Stomach (tissue), 8 donors: ENCODE measurements at regions not wholly inside any gene's neighbourhood (a gene's known extent, or its start where the extent isn't known, plus 50 kb on each side); places are given as distances from the start of the nearest gene placed in this dataset.
"Not testable (repeated sequence)": the region's sequence is repeated elsewhere in the genome, so short reads cannot be mapped to it uniquely, and the experiment has no call there.

Experiments
- DNase-seq, 2 donors: peaks; one replicate each; pipeline versions ENCODE4 v3.0.0 to v3.0.0-alpha.2; 2013 to 2019
- H3K27ac ChIP-seq, 5 donors: fragments of 200-600 bp in 4 of 5; sonication (generic) in 4 of 5; one replicate each; pipeline ENCODE4 v1.5.1; 2013 to 2019; ENCODE audit warnings: mild to moderate bottlenecking in 1 of 5, moderate library complexity in 1 of 5
- H3K27me3 ChIP-seq, 3 donors: fragments of 200-600 bp; sonication (generic); one replicate each; pipeline ENCODE4 v1.5.1; 2017 to 2019; ENCODE audit warnings: mixed run types in 1 of 3
- H3K36me3 ChIP-seq, 4 donors: fragments of 200-600 bp; sonication (generic); 1 replicate in 3 of 4; 2 replicates in 1 of 4; pipeline ENCODE4 v1.5.1; 2016 to 2019
- H3K4me1 ChIP-seq, 4 donors: fragments of 200-600 bp; sonication (generic); one replicate each; pipeline ENCODE4 v1.5.1; 2016 to 2019
- H3K4me3 ChIP-seq, 4 donors: fragments of 200-600 bp; sonication (generic) in 3 of 4; one replicate each; pipeline ENCODE4 v1.5.1; 2016 to 2019; ENCODE audit warnings: mild to moderate bottlenecking in 1 of 4
- H3K9me3 ChIP-seq, 4 donors: fragments of 200-600 bp; sonication (generic); one replicate each; pipeline ENCODE4 v1.5.1; 2016 to 2019
- CTCF ChIP-seq, 7 experiments: fragments of 450-650 bp in 4 of 7; fragments of 200-600 bp in 3 of 7; sonication (generic) in 3 of 7; IDR thresholded peaks; one replicate each; pipeline ENCODE4 v1.5.1; 2016 to 2019; ENCODE audit warnings: antibody characterized with exemption in 7 of 7, control low read depth in 2 of 7, mild to moderate bottlenecking in 1 of 7
- EP300 ChIP-seq: sonication (generic); formaldehyde crosslinking; IDR thresholded peaks from one replicate; pipeline ENCODE4 v1.6.1; 2017; ENCODE audit warnings: antibody characterized with exemption
- POLR2A ChIP-seq, 4 donors: fragments of 450-650 bp; IDR thresholded peaks; one replicate each; pipeline ENCODE4 v1.6.1; 2016; ENCODE audit warnings: antibody characterized with exemption in 4 of 4, control low read depth in 2 of 4, mild to moderate bottlenecking in 1 of 4, moderate library complexity in 1 of 4
- POLR2AphosphoS5 ChIP-seq, 3 donors: sonication (generic); formaldehyde crosslinking; IDR thresholded peaks; one replicate each; pipeline ENCODE4 v1.6.1; 2016; ENCODE audit warnings: antibody characterized with exemption in 3 of 3
- WGBS, 5 donors: extraction: QIAGEN DNeasy Blood & Tissue Kit in 3 of 5; methylation state at CpG; one replicate each; pipeline versions ENCODE4 v1.1.5 to v1.1.7; 2013 to 2018; 5-methylcytosine and 5-hydroxymethylcytosine counted together
- intact Hi-C: fragments of 100-400 bp; cut with DNase I; formaldehyde crosslinking; loops from one replicate; pipeline ENCODE4 v1.15.1; 2023; ENCODE audit warnings: low total_unique reads
- donor health status: healthy with polysubstance abuse.
- donor health status: Bipolar disorder and iron deficiency.
- donor health status: healthy.

DNA sequence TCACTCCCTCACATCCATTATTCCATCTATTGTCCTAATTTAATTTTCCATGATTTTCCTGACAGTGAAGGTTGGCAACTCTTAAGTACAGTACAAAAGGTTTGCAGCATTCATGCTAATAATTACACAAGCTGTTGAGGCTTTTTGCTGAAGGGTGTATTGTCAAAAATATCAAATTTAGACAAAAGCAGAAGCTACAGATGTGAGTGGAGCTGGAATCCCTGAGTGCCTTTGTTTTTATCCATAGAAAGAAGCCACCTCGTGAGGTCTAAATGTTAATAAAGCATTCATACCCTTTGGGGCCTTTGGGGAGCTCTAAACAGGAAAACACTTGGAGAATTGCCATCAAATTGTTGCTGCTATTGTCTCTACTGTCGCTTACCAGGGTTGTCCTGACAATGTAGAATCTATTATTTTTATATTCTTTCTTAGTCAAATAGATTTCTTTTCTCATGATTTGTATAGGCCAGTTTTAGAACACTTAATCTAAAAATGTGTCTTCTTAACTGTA, 185.8 kb upstream of the ROBO1 start:
- Histone ChIP-seq H3K4me3 (no peak overlapping the region), H3K36me3 (no peaks in the 10 kb centered on the region), H3K27me3 (no peaks in the 10 kb centered on the region), H3K27ac (no peak overlapping the region), H3K9me3 (peaks cover 0 to 6% (median 2%) of the 10 kb centered on the region in 4 donors), H3K4me1 (no peaks in the 10 kb centered on the region)
- 37 to 68% (median 64%) methylated on average over 2 of the region's 2 CpGs for WGBS, 5 donors
- no peak for DNase-seq
- TF ChIP-seq CTCF (IDR thresholded peaks at IDR 0.05) (no peak), POLR2A (IDR thresholded peaks at IDR 0.05) (no peak), POLR2AphosphoS5 (IDR thresholded peaks at IDR 0.05) (no peak), EP300 (no peak)
- intact Hi-C loops: no loop called here

GRCh38 chr3:79951426-79951825, 183.6 kb upstream of the ROBO1 start:
- H3K27ac ChIP-seq, H3K4me3 ChIP-seq, H3K27me3 ChIP-seq, intact Hi-C loops, H3K36me3 ChIP-seq, DNase-seq, H3K9me3 ChIP-seq, H3K4me1 ChIP-seq: not testable (repeated sequence)
- 92 to 97% (median 94%) methylated on average over 23 of the region's 23 CpGs; no CpG with 5 or more reads in 1 of the 5 donors for WGBS, 5 donors

GRCh38 chr3:79947957-79948356, 180.2 kb upstream of the ROBO1 start:
- Histone ChIP-seq H3K36me3 (no peaks in the 10 kb centered on the region), H3K27me3 (no peaks in the 10 kb centered on the region), H3K9me3 (peaks cover 0 to 6% (median 2%) of the 10 kb centered on the region in 4 donors), H3K4me1 (no peaks in the 10 kb centered on the region), H3K4me3 (no peak overlapping the region), H3K27ac (no peak overlapping the region)
- intact Hi-C loops: no loop called here
- WGBS, 5 donors: 71 to 89% (median 84%) methylated on average over 2 of the region's 2 CpGs
- no peak for TF ChIP-seq CTCF (IDR thresholded peaks at IDR 0.05)
- no peak for TF ChIP-seq POLR2AphosphoS5 (IDR thresholded peaks at IDR 0.05)
- TF ChIP-seq POLR2A (IDR thresholded peaks at IDR 0.05): no peak
- TF ChIP-seq EP300: no peak
- no peak for DNase-seq

DNA sequence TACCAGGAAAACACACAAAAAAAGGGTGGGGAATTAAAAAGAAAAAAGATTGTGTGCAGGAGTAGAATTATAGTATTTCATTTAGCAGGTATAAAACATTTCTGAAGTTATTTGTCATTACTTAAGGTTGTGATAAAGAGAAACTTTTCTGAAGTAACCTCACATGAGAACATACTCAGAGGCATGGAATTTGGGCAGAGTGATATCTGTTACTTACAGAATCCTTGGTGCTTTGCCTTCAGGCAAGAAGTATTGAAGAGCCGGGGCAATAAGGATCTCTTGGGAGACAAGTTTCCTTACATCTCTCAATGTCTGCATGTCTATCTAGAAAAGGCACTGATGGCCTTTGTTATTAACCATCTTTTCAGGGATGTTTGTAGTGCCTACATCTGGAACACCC, 179.7 kb upstream of the ROBO1 start:
- TF ChIP-seq CTCF (IDR thresholded peaks at IDR 0.05): no peak
- no peak for TF ChIP-seq EP300
- no peak for TF ChIP-seq POLR2AphosphoS5 (IDR thresholded peaks at IDR 0.05)
- TF ChIP-seq POLR2A (IDR thresholded peaks at IDR 0.05): no peak
- no peak for DNase-seq
- no peaks in the 10 kb centered on the region for H3K36me3 ChIP-seq
- 88 to 98% (median 96%) methylated on average over 1 of the region's 1 CpG for WGBS, 5 donors
- H3K4me1 ChIP-seq: no peaks in the 10 kb centered on the region
- H3K4me3 ChIP-seq: no peak overlapping the region
- H3K27me3 ChIP-seq: no peaks in the 10 kb centered on the region
- H3K27ac ChIP-seq: no peak overlapping the region
- intact Hi-C loops: no loop called here
- H3K9me3 ChIP-seq: peaks cover 0 to 6% (median 2%) of the 10 kb centered on the region in 4 donors

DNA sequence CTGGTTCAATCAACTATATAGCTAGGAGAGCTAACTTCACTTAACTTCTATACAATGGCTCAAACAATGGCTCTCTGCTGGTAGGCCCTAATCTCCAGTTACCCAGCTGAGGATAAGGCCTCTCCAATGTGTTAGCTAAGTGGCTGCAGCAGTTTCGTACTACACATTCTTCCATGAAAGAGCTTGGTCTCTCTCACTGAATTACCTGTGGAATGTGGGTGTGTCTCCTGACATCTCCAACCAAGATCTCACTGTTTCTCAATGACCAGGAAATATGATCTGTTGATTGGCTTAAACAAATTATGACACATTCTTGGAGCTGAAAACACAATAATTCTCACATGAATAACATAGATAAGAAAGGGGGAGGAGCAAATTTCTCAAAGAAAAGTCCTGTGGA, 169.8 kb upstream of the ROBO1 start:
- TF ChIP-seq POLR2A (IDR thresholded peaks at IDR 0.05) (no peak), EP300 (no peak), POLR2AphosphoS5 (IDR thresholded peaks at IDR 0.05) (no peak), CTCF (IDR thresholded peaks at IDR 0.05) (no peak)
- 20 to 67% (median 26%) methylated on average over 1 of the region's 1 CpG for WGBS, 5 donors
- Histone ChIP-seq H3K27ac (no peak overlapping the region), H3K27me3 (no peaks in the 10 kb centered on the region), H3K4me1 (no peaks in the 10 kb centered on the region), H3K9me3 (no peaks in the 10 kb centered on the region), H3K4me3 (no peak overlapping the region), H3K36me3 (no peaks in the 10 kb centered on the region)
- intact Hi-C loops: no loop called here
- DNase-seq: peak in 1 of 2 donors; percentile 58
